Upper lobe of left lung (tissue), 4 donors: ENCODE measurements at regions not wholly inside any gene's neighbourhood (a gene's known extent, or its start where the extent isn't known, plus 50 kb on each side); places are given as distances from the start of the nearest gene placed in this dataset.

ENCODE experiments used
- CTCF ChIP-seq, 6 experiments: fragments of 450-650 bp in 4 of 6; fragments of 200-600 bp in 2 of 6; sonication (generic) in 2 of 6; IDR thresholded peaks; one replicate each; pipeline ENCODE4 v1.5.1; 2016 to 2019; ENCODE audit warnings: antibody characterized with exemption in 6 of 6
- POLR2A ChIP-seq, 4 donors: fragments of 450-650 bp; IDR thresholded peaks; one replicate each; pipeline ENCODE4 v1.5.1; 2016 to 2017; ENCODE audit warnings: antibody characterized with exemption in 4 of 4, mild to moderate bottlenecking in 2 of 4
- POLR2AphosphoS5 ChIP-seq, 2 donors: sonication (generic); formaldehyde crosslinking; IDR thresholded peaks; one replicate each; pipeline ENCODE4 v1.5.1; 2017; ENCODE audit warnings: antibody characterized with exemption in 2 of 2

- no peak for TF ChIP-seq CTCF (IDR thresholded peaks at IDR 0.05)
- TF ChIP-seq POLR2A (IDR thresholded peaks at IDR 0.05) = no peak
- TF ChIP-seq POLR2AphosphoS5 (IDR thresholded peaks at IDR 0.05) = no peak
These were observed 181.8 kb upstream of the PFKP start for GRCh38 chr10:2885288-2886278.
